Suprapubic skin (tissue), 4 donors: ENCODE measurements at regions not wholly inside any gene's neighbourhood (a gene's known extent, or its start where the extent isn't known, plus 50 kb on each side); places are given as distances from the start of the nearest gene placed in this dataset.

Experiments used
- CTCF ChIP-seq, 2 donors: fragments of 200-600 bp in 1 of 2; fragments of 450-650 bp in 1 of 2; sonication (generic) in 1 of 2; IDR thresholded peaks; one replicate each; pipeline ENCODE4 v1.5.1; 2016 to 2019; ENCODE audit warnings: antibody characterized with exemption in 2 of 2, mild to moderate bottlenecking in 1 of 2, moderate library complexity in 1 of 2
- POLR2A ChIP-seq, 2 donors: fragments of 450-650 bp; IDR thresholded peaks; one replicate each; pipeline ENCODE4 v1.6.1; 2017; ENCODE audit warnings: antibody characterized with exemption in 2 of 2, mild to moderate bottlenecking in 2 of 2, moderate library complexity in 2 of 2
- POLR2AphosphoS5 ChIP-seq, 3 donors: sonication (generic); formaldehyde crosslinking; IDR thresholded peaks; one replicate each; pipeline ENCODE4 v1.6.1; 2017; ENCODE audit warnings: antibody characterized with exemption in 3 of 3

GRCh38 chr14:41506552-41506951 lies 100.1 kb upstream of the LRFN5 start:
- TF ChIP-seq CTCF (IDR thresholded peaks at IDR 0.05) (no peak), POLR2A (IDR thresholded peaks at IDR 0.05) (no peak), POLR2AphosphoS5 (IDR thresholded peaks at IDR 0.05) (no peak)
